K562 (cell line): ENCODE measurements at regions not wholly inside any gene's neighbourhood (a gene's known extent, or its start where the extent isn't known, plus 50 kb on each side); places are given as distances from the start of the nearest gene placed in this dataset.

Experiments used
- BCOR ChIP-seq: fragments of 450-650 bp; IDR thresholded peaks from 2 replicates; pipeline ENCODE4 v1.6.1; 2016
- BHLHE40 ChIP-seq: IDR thresholded peaks from 2 replicates; pipeline ENCODE4 v1.6.1; 2011; ENCODE audit warnings: low read length, improper control_type of control experiment
- CBX8 ChIP-seq: fragments of 200-600 bp; sonication (generic); IDR thresholded peaks from 2 replicates; pipeline ENCODE4 v1.6.1; 2012; ENCODE audit warnings: borderline replicate concordance, mixed run types, low read depth, mild to moderate bottlenecking, moderate library complexity, mixed read lengths, low read length, control low read depth, inconsistent platforms; ENCODE audit not compliant: poor library complexity, severe bottlenecking; ENCODE audit errors: extremely low read depth
- CCNT2 ChIP-seq: IDR thresholded peaks from 2 replicates; pipeline ENCODE4 v1.6.1; 2011; ENCODE audit warnings: borderline replicate concordance, low read depth, mild to moderate bottlenecking, moderate library complexity, mixed read lengths, low read length; ENCODE audit not compliant: insufficient read length; ENCODE audit errors: extremely low read depth
- EP300 ChIP-seq: IDR thresholded peaks from 2 replicates; pipeline ENCODE4 v1.6.1; 2012; ENCODE audit warnings: low read length, improper control_type of control experiment
- HNRNPUL1 ChIP-seq: fragments of 200-400 bp; formaldehyde crosslinking; IDR thresholded peaks from 2 replicates; pipeline ENCODE4 v1.6.1; 2017; ENCODE audit warnings: low read length
- KDM5B ChIP-seq: fragments of 200-600 bp; sonication (generic); IDR thresholded peaks from 2 replicates; pipeline ENCODE4 v1.6.1; 2012; ENCODE audit warnings: low read depth, mild to moderate bottlenecking, moderate library complexity, low read length, control low read depth, inconsistent platforms; ENCODE audit not compliant: insufficient replicate concordance
- POLR2AphosphoS5 ChIP-seq: IDR thresholded peaks from 2 replicates; pipeline ENCODE4 v1.6.1; 2011; ENCODE audit warnings: mild to moderate bottlenecking, low read depth, low read length, moderate library complexity; ENCODE audit not compliant: control insufficient read depth, insufficient read depth
- PTBP1 ChIP-seq: fragments of 200-400 bp; formaldehyde crosslinking; IDR thresholded peaks from 2 replicates; pipeline ENCODE4 v1.6.1; 2017; ENCODE audit warnings: low read depth, low read length
- RAD51 ChIP-seq: fragments of 450-650 bp; IDR thresholded peaks from 2 replicates; pipeline ENCODE4 v1.7.1; 2016; ENCODE audit warnings: low read depth, mild to moderate bottlenecking, borderline replicate concordance
- RCOR1 ChIP-seq, 2 experiments: IDR thresholded peaks; 2 replicates each; pipeline ENCODE4 v1.6.1; 2012; ENCODE audit warnings: low read depth in 2 of 2, low read length in 2 of 2, borderline replicate concordance in 1 of 2, improper control_type of control experiment in 1 of 2
- RFX1 ChIP-seq: fragments of 450-650 bp; IDR thresholded peaks from 2 replicates; pipeline ENCODE4 v1.6.1; 2016; ENCODE audit warnings: mild to moderate bottlenecking, moderate library complexity
- STAT5A ChIP-seq: IDR thresholded peaks from 2 replicates; pipeline ENCODE4 v1.6.1; 2012; ENCODE audit warnings: low read length, inconsistent platforms, borderline replicate concordance
- TARDBP ChIP-seq: fragments of 450-650 bp; IDR thresholded peaks from 2 replicates; pipeline ENCODE4 v1.6.1; 2016
- TCF3 ChIP-seq: sonication (generic); formaldehyde crosslinking; IDR thresholded peaks from 2 replicates; pipeline ENCODE4 v1.4.0; 2020; ENCODE audit warnings: mild to moderate bottlenecking, missing genetic modification reagents
- TFAM ChIP-seq: fragments of 250-450 bp; sonication (Bioruptor Pico); conservative IDR thresholded peaks from 2 replicates; pipeline ENCODE4 v1.5.0; 2021; ENCODE audit warnings: mild to moderate bottlenecking, moderate library complexity
- TRIM24 ChIP-seq, 2 experiments: fragments of 450-650 bp; IDR thresholded peaks; 2 replicates each; pipeline ENCODE4 v1.6.1; 2016
- ZNF12 ChIP-seq: sonication (generic); formaldehyde crosslinking; IDR thresholded peaks from 2 replicates; pipeline ENCODE4 v1.4.0; 2020; ENCODE audit warnings: mild to moderate bottlenecking, missing genetic modification reagents
- ZNF165 ChIP-seq: fragments of 250-450 bp; sonication (Bioruptor Pico); IDR thresholded peaks from 2 replicates; pipeline ENCODE4 v1.4.0; 2020; ENCODE audit warnings: borderline replicate concordance
- ZNF408 ChIP-seq: fragments of 250-450 bp; sonication (Bioruptor Pico); IDR thresholded peaks from 2 replicates; pipeline ENCODE4 v1.4.0; 2020; ENCODE audit warnings: low read depth, mild to moderate bottlenecking, moderate library complexity
- ZNF431 ChIP-seq: sonication (generic); formaldehyde crosslinking; IDR thresholded peaks from 2 replicates; pipeline ENCODE4 v1.8.0; 2022; ENCODE audit warnings: mild to moderate bottlenecking, missing genetic modification reagents
- ZNF511 ChIP-seq: sonication (generic); formaldehyde crosslinking; IDR thresholded peaks from 2 replicates; pipeline ENCODE4 v1.8.0; 2022; ENCODE audit warnings: mild to moderate bottlenecking, missing genetic modification reagents
- TF ChIP-seq, protein P1 (sequence below): fragments of 150-350 bp; conservative IDR thresholded peaks from 2 replicates; pipeline ENCODE4 v1.6.1; 2014; ENCODE audit warnings: low read length
- TF ChIP-seq, protein P2 (sequence below): fragments of 250-450 bp; sonication (Bioruptor Pico); IDR thresholded peaks from 2 replicates; pipeline ENCODE4 v1.6.1; 2021; ENCODE audit warnings: mild to moderate bottlenecking

DNA sequence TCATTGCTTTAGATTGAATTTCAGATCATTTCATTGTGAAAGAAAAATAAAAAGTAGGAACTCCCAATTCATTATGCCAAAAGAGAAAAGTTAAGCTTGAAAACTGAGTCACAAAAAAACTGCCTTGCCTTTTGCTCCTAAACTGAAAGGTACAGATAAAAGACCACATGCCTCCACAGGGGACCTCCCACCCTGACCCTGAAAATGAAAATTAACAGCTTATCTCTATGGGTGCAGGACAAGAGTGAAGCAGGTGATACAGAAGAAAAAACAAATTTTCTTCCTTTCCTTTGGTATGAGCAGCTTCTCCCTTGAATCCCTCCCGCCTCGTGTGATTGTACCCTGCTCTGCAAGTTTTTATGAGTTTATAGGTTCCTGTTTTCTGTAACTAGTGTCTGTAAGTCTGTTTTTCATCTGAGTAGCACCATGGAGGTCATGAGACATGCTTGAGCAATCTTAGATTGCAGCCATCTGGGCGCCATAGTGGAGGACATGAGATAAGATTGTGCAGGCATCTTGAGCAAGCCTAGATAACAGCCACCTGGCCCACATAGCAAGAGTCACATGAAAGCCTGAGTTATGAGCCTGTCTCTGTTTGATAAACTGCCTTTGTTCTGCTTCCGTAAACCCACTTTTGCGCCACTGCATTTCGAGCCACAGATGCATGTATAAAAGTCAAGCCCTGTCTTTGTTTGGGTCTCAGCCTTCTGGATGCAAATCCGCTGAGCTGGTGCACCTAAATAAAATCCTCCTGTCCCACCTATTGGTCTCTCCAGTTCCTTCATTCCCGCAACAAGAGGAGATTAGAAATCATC is 56.2 kb upstream of the DYNC1I2 start (continued):
- TF ChIP-seq ZNF511 (CRISPR knock-in tag) (no peak), ZNF12 (CRISPR knock-in tag) (0 out of 2 replicates have a peak, but pooled peaks have one; percentile 26), TCF3 (peak; percentile 93), ZNF431 (CRISPR knock-in tag) (no peak), ZNF165 (CRISPR knock-in tag) (no peak), EP300 (peak; percentile 82), PTBP1 (peak; percentile 67; the same call in 1 of the 2 replicates), TRIM24 (IDR thresholded peaks at IDR 0.05) (peak; percentile 100), BCOR (peak; percentile 44), CBX8 (no peak), ZNF408 (CRISPR knock-in tag) (no peak), RFX1 (no peak), KDM5B (no peak), CCNT2 (peak; percentile 93), BHLHE40 (peak; percentile 78), RCOR1 (IDR thresholded peaks at IDR 0.05; ENCODE audit: borderline replicate concordance in 1 of 2, low read depth in 2 of 2, low read length in 2 of 2) (peak in 1 of 2 experiments; percentile 44; a peak in 1 of 4 replicates), POLR2AphosphoS5 (peak; percentile 79), HNRNPUL1 (no peak), STAT5A (peak; percentile 81; the same call in 1 of the 2 replicates), RAD51 (peak; percentile 20; the same call in 1 of the 2 replicates), TARDBP (0 out of 2 replicates have a peak, but pooled peaks have one; percentile 64), TFAM (CRISPR knock-in tag) (no peak)
- TF ChIP-seq, protein P1, sequence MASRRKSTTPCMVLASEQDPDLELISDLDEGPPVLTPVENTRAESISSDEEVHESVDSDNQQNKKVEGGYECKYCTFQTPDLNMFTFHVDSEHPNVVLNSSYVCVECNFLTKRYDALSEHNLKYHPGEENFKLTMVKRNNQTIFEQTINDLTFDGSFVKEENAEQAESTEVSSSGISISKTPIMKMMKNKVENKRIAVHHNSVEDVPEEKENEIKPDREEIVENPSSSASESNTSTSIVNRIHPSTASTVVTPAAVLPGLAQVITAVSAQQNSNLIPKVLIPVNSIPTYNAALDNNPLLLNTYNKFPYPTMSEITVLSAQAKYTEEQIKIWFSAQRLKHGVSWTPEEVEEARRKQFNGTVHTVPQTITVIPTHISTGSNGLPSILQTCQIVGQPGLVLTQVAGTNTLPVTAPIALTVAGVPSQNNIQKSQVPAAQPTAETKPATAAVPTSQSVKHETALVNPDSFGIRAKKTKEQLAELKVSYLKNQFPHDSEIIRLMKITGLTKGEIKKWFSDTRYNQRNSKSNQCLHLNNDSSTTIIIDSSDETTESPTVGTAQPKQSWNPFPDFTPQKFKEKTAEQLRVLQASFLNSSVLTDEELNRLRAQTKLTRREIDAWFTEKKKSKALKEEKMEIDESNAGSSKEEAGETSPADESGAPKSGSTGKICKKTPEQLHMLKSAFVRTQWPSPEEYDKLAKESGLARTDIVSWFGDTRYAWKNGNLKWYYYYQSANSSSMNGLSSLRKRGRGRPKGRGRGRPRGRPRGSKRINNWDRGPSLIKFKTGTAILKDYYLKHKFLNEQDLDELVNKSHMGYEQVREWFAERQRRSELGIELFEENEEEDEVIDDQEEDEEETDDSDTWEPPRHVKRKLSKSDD, result no peak
- TF ChIP-seq, protein P2, sequence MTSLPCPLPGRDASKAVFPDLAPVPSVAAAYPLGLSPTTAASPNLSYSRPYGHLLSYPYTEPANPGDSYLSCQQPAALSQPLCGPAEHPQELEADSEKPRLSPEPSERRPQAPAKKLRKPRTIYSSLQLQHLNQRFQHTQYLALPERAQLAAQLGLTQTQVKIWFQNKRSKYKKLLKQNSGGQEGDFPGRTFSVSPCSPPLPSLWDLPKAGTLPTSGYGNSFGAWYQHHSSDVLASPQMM (CRISPR knock-in tag), result no peak
